Activated T-helper 1 cell treated with anti-CD3 and anti-CD28 coated beads, Interleukin-12 subunit alpha, Interleukin-12 subunit beta, Interleukin-2, Interleukin-4 antibody, amounts not matched to agents 30 ng/mL and 10 ng/mL and 1 ng/mL, durations not matched to agents 14 hours and 24 hours and 36 hours (primary cell): ENCODE measurements at regions not wholly inside any gene's neighbourhood (a gene's known extent, or its start where the extent isn't known, plus 50 kb on each side); places are given as distances from the start of the nearest gene placed in this dataset.
"Not testable (repeated sequence)": the region's sequence is repeated elsewhere in the genome, so short reads cannot be mapped to it uniquely, and the experiment has no call there.

Experiments
- DNase-seq: peaks from one replicate; pipeline ENCODE4 v3.0.0; 2021; ENCODE audit warnings: low spot score
- H3K27ac Mint-ChIP-seq: one replicate; pipeline ENCODE4 v1.8.0; 2021; ENCODE audit warnings: mild to moderate bottlenecking, mixed read lengths
- H3K27me3 Mint-ChIP-seq: one replicate; pipeline ENCODE4 v1.8.0; 2022; ENCODE audit warnings: mild to moderate bottlenecking, moderate library complexity, mixed read lengths; ENCODE audit not compliant: insufficient read depth
- H3K36me3 Mint-ChIP-seq: one replicate; pipeline ENCODE4 v1.8.0; 2021; ENCODE audit warnings: low read depth, mixed read lengths
- H3K4me1 Mint-ChIP-seq: one replicate; pipeline ENCODE4 v1.8.0; 2021; ENCODE audit warnings: low read depth, mixed read lengths
- H3K4me3 Mint-ChIP-seq: one replicate; pipeline ENCODE4 v1.8.0; 2021; ENCODE audit warnings: mild to moderate bottlenecking, moderate library complexity, mixed read lengths
- H3K9me3 Mint-ChIP-seq: one replicate; pipeline ENCODE4 v1.8.0; 2021; ENCODE audit warnings: mixed read lengths
- intact Hi-C: fragments of 100-400 bp; cut with micrococcal nuclease; formaldehyde crosslinking; loops from one replicate; pipeline ENCODE4 v1.15.1; 2024

DNA sequence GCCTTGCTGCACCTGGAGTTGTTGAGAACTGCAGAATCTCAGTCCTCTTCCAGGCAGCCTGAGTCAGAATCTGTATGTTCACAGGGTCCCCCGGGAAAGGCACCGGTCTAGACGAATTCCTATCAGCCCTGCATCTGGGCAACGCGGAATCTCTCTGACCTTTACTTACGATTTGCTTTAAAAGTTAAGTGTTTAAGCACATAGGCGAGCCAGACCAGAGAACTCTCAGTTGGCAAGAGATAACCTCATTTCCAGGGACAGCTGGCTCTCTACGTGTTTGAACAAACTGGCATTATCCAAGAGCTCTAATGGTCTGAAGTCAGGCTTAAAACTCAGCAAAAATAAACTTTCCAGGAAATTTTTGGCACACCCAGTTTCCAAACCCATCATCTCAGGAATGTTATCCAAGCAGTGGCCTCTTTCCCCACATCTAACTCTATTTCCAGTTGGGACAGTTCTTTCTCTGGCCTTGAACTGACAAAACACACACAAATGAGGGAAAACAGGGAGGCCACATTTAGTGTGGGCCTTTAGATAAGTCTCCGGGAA lies 53.4 kb downstream of the HES1 start:
- no peak for DNase-seq
- peaks cover 10% of the 10 kb centered on the region for H3K9me3 Mint-ChIP-seq
- peaks cover 32% of the 10 kb centered on the region for H3K4me1 Mint-ChIP-seq
- no peak overlapping the region for H3K4me3 Mint-ChIP-seq
- H3K36me3 Mint-ChIP-seq: peaks cover 6% of the 10 kb centered on the region
- intact Hi-C loops: no loop called here
- H3K27ac Mint-ChIP-seq: no peak overlapping the region
- H3K27me3 Mint-ChIP-seq: peaks cover 2% of the 10 kb centered on the region

DNA sequence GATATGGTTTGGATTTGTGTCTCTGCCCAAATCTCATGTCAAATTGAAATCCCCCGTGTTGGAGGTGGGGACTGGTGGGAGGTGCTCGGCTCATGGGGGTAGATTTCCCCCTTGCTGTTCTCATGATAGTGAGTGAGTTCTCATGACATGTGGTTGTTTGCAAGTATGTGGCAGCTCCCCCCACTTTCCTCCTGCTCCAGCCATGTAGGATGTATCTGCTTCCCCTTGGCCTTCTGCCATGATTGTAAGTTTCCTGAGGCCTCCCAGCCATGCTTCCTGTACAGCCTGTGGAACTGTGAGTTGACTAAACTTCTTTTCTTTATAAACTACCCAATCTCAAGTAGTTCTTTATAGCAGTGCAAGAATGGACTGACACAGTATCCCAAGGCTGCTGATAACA lies 55.9 kb downstream of the HES1 start:
- H3K36me3 Mint-ChIP-seq: peaks cover 10% of the 10 kb centered on the region
- DNase-seq, H3K27ac Mint-ChIP-seq, H3K9me3 Mint-ChIP-seq, H3K27me3 Mint-ChIP-seq, H3K4me3 Mint-ChIP-seq, intact Hi-C loops: not testable (repeated sequence)
- H3K4me1 Mint-ChIP-seq: peaks cover 49% of the 10 kb centered on the region

DNA sequence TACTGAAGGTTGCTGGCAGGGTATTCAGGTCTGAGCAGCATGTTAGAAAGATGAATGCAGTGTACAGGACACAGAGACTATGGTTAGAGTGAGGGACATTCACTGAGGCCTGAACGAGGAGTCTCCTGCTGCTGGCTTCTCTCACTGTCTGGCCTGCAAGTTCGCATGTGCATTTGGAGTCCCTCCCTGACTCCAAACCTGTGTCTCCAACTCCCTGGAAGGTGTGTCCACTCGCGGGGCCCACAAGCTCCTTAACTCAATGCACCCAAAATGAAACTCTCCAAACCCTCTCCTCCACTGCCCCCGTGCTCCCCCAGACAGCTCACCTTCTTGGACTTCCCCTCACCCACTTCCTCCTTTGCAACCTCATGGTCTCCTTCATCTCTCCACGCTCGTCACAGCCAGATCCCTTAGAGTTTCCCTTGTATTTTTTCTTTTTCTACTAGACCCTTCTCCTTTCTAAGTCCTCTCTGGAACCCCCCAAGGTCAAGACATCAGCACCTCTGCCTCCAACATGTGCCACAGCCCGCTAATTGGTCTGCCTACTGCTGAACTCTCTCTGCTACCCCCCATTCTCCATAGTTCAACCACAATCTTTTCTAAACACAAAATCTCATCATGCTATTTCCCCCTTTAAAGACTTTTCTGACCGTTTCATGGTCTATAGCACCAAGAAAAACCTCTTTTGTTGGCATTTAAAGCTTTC lies 58.3 kb downstream of the HES1 start:
- Mint-ChIP-seq H3K9me3 (peaks cover 10% of the 10 kb centered on the region), H3K4me3 (peak overlapping the region; percentile 20), H3K27ac (peak overlapping the region; percentile 70), H3K36me3 (peaks cover 12% of the 10 kb centered on the region), H3K27me3 (peaks cover 3% of the 10 kb centered on the region), H3K4me1 (peaks cover 41% of the 10 kb centered on the region)
- peak; percentile 15 for DNase-seq
- intact Hi-C loops: no loop called here

DNA sequence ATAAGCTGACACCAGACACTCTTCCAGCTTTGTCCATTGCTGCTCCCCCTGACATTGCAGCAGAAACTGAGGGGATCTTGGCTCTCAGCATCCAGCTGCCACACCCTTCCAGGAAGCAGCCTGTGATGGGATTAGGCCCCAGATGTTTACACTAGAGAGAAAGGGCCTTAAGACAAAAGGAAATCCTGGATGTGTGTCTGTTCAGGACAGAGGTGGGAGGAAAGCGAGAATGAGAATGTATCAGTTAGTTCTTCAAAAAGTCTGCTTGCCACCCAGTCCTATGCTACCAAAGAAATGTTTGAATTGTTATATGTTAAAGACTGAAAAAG lies 58.8 kb downstream of the HES1 start:
- H3K4me1 Mint-ChIP-seq: peaks cover 41% of the 10 kb centered on the region

DNA sequence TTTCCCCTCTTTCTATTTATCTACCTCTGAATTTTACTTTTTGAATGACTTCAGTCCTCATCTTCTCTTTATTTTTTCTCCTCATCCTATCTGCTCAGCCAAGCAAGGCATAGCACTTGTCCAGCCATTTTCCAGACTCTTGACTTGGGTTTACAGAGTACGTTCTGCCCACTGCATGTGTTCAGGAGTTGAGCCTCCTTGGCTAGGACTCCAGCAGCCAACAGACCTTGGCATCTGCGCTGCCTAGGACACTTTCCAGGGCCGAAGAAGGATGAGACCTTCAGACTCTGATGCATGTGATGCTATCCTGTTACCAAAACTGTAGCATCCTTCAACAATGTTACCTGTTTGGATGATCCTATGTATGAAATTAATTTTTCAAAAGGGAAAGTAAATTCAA lies 59.7 kb downstream of the HES1 start:
- Mint-ChIP-seq H3K4me1 (peaks cover 41% of the 10 kb centered on the region), H3K27ac (no peak overlapping the region), H3K9me3 (peaks cover 10% of the 10 kb centered on the region), H3K27me3 (peaks cover 5% of the 10 kb centered on the region), H3K36me3 (peaks cover 12% of the 10 kb centered on the region), H3K4me3 (no peak overlapping the region)
- no peak for DNase-seq
- intact Hi-C loops: no loop called here

More for the DNA sequence above, 58.8 kb downstream of the HES1 start:
- Mint-ChIP-seq H3K4me3 (peak overlapping the region; percentile 20), H3K27me3 (peaks cover 3% of the 10 kb centered on the region), H3K36me3 (peaks cover 12% of the 10 kb centered on the region), H3K27ac (peak overlapping the region; percentile 70), H3K9me3 (peaks cover 10% of the 10 kb centered on the region)
- no peak for DNase-seq
- intact Hi-C loops: no loop called here

DNA sequence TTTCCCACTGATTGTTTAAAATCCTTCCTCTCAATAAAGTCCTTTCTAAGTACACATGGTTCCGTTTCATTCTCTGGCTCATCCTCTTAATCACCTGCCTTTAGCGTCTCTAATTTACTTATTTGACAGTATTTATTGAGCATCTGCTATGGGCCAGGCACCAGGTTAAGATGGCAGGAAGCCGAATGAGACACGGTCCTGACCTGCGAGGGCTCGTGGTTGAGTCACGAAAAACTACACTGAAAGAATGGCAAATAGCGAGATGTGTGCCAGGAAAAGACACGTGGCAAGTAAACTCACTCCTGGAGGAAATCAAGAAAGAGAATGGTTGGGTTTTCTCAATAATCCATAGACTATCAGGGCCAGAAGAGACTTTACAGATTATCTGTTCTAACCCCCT lies 60.9 kb downstream of the HES1 start:
- Mint-ChIP-seq H3K4me1 (peaks cover 39% of the 10 kb centered on the region), H3K36me3 (peaks cover 10% of the 10 kb centered on the region), H3K9me3 (peaks cover 4% of the 10 kb centered on the region), H3K27ac (no peak overlapping the region), H3K27me3 (peaks cover 7% of the 10 kb centered on the region), H3K4me3 (no peak overlapping the region)
- no peak for DNase-seq
- intact Hi-C loops: no loop called here

DNA sequence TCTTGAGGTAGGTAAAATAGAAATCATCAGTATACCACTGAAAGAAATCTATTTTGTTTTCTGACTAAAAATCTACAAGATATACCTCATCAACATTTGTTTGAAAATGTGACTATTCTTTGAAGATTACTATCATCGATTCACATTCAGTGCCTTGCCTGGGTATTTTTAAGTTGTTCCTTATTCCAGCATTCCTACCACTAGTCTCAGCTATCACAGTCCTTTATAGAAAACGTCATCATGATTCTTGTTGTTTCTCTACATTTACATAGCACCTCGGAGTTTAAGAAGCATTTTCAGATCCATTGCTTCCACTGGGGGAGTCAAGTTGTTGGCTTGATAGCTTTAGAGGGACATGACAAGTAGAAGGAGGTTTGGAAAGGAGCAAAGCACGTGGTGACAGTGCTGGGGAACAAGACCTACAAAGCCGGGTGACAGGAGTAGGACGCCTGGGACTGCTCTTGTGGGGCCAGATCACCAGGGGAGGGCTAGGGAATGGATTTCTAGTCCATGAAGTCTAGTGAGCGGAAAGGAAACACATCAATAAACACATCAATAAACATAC lies 61.5 kb downstream of the HES1 start:
- H3K9me3 Mint-ChIP-seq: no peaks in the 10 kb centered on the region
- H3K27me3 Mint-ChIP-seq: peaks cover 7% of the 10 kb centered on the region
- peaks cover 8% of the 10 kb centered on the region for H3K36me3 Mint-ChIP-seq
- no peak overlapping the region for H3K4me3 Mint-ChIP-seq
- DNase-seq: no peak
- H3K4me1 Mint-ChIP-seq: peaks cover 35% of the 10 kb centered on the region
- no peak overlapping the region for H3K27ac Mint-ChIP-seq
- intact Hi-C loops: no loop called here

DNA sequence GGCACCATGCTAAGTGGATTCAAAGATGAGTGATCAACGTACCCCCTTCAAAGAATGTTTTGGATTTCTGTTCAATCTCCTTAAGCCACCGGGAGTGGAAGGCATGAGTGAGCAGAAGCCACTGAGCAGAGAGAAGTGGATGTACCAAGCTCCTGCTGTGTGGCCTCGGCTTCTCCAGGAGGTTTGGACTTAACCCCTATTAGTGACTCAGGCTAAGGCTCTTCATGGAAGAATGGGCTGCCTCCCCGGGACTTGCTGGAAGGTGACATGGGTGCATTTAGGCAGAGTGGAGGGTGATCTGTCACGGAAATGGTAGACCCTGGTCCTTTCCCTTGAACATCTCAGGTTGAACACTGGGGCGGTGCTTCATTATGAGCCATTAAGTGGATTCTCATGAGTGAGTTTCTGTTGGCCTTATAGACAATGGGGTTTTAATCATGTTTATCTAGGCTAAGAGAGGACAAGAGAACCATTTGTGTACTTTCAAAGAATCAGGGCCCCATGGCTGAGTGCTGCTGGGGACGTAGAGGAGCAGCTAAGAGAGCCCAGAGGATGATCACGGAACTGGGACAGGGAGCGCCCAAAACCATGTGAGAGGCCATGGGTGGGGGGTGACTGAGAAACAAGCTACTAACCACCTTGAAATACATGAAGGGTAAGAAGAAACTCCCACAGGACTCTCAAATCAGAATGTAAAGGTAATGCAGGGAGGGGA lies 62.2 kb downstream of the HES1 start:
- no peak for DNase-seq
- Mint-ChIP-seq H3K36me3 (peaks cover 8% of the 10 kb centered on the region), H3K9me3 (no peaks in the 10 kb centered on the region), H3K27me3 (peaks cover 6% of the 10 kb centered on the region), H3K4me3 (no peak overlapping the region), H3K27ac (no peak overlapping the region), H3K4me1 (peaks cover 36% of the 10 kb centered on the region)
- intact Hi-C loops: no loop called here

DNA sequence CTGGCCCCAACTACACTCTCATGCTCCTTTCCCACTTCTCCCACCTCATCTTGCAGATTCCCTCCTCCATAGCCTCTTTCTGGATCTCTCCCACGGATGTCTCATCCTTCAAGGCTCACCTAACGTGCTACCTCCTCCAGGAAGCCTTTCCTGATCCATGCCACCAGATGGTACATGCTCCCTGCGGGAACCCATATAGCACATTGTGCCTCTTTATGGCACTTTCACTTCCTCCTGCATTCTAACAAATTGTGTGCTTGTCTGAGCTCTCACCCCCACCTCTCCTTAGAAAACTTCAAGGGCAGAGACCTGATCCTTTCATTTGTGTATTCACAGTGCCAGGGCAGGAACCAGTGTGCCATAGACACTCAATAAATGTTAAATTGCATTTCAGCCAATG lies 63.0 kb downstream of the HES1 start:
- H3K9me3 Mint-ChIP-seq: no peaks in the 10 kb centered on the region
- no peak overlapping the region for H3K27ac Mint-ChIP-seq
- intact Hi-C loops: no loop called here
- peaks cover 35% of the 10 kb centered on the region for H3K4me1 Mint-ChIP-seq
- peaks cover 5% of the 10 kb centered on the region for H3K27me3 Mint-ChIP-seq
- DNase-seq: no peak
- H3K4me3 Mint-ChIP-seq: no peak overlapping the region
- H3K36me3 Mint-ChIP-seq: peaks cover 8% of the 10 kb centered on the region

DNA sequence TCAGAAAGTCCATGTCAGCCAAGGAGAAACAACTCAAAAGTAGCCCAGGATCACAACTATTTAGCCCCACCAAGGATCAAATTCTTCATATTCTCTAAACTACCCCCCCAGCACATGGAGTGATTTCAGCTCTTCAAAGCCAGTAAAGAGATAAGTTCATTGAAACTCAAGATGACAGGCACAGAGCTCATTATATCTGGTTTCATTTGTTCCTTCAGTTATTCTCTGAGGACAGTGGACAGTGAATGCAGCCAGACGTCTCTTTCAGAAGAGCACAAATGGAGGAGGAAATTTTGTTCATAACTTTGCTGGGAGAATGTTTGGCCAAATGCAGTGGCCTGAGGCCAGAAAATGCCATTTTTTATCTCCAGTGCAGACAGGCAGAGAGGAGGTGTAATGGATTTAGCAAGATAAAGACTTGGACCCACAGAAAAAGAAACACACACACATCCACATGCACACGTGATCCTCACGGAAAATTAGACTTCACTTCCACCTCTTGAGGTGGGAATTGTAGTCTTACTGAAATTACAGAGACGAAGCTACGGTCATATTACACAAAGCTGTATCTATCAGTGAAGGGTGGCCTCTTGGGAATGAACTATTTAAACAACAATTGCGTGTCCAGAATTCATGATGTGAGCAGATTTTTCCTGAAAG lies 64.6 kb downstream of the HES1 start:
- H3K27ac Mint-ChIP-seq: no peak overlapping the region
- no peak overlapping the region for H3K4me3 Mint-ChIP-seq
- peaks cover 9% of the 10 kb centered on the region for H3K27me3 Mint-ChIP-seq
- DNase-seq: no peak
- intact Hi-C loops: loop anchor here (5.0 kb wide), 1 partner anchor 128 kb away; no protein-coding TSS in a partner anchor
- H3K4me1 Mint-ChIP-seq: peaks cover 30% of the 10 kb centered on the region
- H3K36me3 Mint-ChIP-seq: peaks cover 6% of the 10 kb centered on the region
- H3K9me3 Mint-ChIP-seq: no peaks in the 10 kb centered on the region

DNA sequence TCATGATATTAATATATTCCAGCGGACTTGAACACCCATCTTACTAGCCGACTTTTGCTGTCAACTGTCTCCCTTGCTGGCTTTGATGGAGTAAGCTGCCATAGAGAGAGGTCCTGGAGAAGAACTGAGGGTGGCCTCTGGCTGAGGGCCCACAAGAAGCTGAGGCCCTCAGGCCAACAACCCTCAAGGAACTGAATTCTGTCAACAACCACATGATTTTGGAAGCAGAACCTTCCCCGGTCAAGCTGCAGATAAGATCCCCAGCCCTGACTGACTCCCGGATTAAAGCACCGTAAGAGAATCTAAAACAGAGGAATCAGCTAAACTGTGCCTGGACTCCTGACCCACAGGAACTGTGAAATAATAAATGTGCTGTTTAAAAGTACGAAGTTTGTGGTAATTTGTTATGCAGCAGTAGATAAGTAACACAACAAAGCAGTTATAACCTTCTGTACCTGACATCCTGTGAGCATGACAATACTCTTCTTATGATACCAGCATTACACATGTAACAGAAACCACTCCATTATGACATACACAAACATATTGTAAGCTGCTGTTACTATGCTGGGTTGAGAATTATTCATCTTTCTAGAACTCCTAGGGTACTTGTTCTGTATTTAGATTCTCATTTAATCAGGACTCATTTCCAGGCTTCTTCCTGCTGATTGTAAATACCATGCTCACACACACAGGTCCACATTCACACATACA lies 66.2 kb downstream of the HES1 start:
- Mint-ChIP-seq H3K27ac (no peak overlapping the region), H3K36me3 (peaks cover under 1% of the 10 kb centered on the region), H3K9me3 (no peaks in the 10 kb centered on the region), H3K4me1 (peaks cover 34% of the 10 kb centered on the region), H3K27me3 (peaks cover 9% of the 10 kb centered on the region), H3K4me3 (peak overlapping the region; percentile 5)
- intact Hi-C loops: loop anchor here (2.0 to 5.0 kb wide), 3 partner anchors 67 to 130 kb away; no protein-coding TSS in a partner anchor
- no peak for DNase-seq

DNA sequence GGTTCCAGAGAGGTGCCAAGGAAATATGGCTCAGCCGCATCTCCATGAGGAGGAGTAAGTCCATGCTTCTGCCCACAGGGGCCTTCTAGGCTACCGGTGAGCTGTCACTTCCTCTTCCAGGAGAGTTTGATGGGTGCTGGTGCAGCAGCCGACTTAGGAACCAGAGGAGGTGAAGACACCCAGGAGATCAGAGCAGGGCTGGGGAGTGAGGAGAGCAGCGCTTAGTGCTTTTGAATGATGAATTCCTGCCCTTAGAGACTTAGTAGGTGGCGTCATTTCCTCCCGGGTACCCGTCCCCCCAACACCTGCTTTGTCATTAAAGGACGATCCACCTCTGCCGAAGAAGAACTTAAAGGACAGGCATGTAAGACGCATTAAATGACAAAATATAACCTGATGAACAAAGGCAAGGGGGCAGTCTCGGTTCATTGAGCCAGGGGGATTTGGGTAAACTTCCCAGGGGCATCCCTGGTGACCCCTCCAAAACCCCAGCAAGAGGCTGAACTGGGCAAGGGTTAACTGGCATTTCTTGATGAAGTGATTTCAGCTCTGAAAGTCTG lies 67.6 kb downstream of the HES1 start:
- no peaks in the 10 kb centered on the region for H3K9me3 Mint-ChIP-seq
- intact Hi-C loops: loop anchor here (2.0 to 5.0 kb wide), 3 partner anchors 69 to 131 kb away; no protein-coding TSS in a partner anchor

More for the DNA sequence above, 67.6 kb downstream of the HES1 start:
- H3K36me3 Mint-ChIP-seq: peaks cover 1% of the 10 kb centered on the region
- H3K27ac Mint-ChIP-seq: peak overlapping the region; percentile 69
- H3K4me1 Mint-ChIP-seq: peaks cover 34% of the 10 kb centered on the region
- peaks cover 9% of the 10 kb centered on the region for H3K27me3 Mint-ChIP-seq
- H3K4me3 Mint-ChIP-seq: peak overlapping the region; percentile 81
- DNase-seq: peak; percentile 18
